DND-41 (cell line): ENCODE measurements at regions not wholly inside any gene's neighbourhood (a gene's known extent, or its start where the extent isn't known, plus 50 kb on each side); places are given as distances from the start of the nearest gene placed in this dataset.

Source experiments
- CTCF ChIP-seq: IDR thresholded peaks from 2 replicates; pipeline ENCODE4 v1.5.1; 2012; ENCODE audit warnings: borderline replicate concordance, low read length, moderate library complexity, mild to moderate bottlenecking; ENCODE audit not compliant: poor library complexity, severe bottlenecking; ENCODE audit errors: extremely low read depth
- EZH2 ChIP-seq: IDR thresholded peaks from 3 replicates; pipeline ENCODE4 v1.6.1; 2012; ENCODE audit warnings: borderline replicate concordance, low read depth, mild to moderate bottlenecking, moderate library complexity, low read length, inconsistent platforms; ENCODE audit not compliant: severe bottlenecking

DNA sequence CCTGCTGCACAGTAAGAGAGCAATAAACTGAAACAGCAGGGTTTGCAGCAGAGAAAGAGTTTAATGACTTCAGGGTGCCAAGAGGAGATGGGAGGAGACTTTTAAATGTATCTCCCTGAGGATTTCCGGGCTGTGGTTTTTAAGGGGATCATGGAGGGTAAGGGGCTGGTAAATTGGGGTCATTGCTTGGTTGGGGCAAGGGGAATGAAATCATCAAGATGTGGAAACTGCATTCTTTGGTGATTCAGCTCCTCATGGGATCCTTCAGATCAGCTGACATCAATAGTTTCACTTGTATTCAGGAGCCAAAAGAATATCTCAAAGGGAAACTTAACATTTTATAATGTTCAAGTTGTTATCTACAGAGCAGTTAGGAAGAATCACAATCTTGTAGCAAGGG, 174.3 kb upstream of the ANXA10 start:
- TF ChIP-seq CTCF, result no peak
- TF ChIP-seq EZH2, result no peak
